GM12873 (cell line): ENCODE measurements at regions not wholly inside any gene's neighbourhood (a gene's known extent, or its start where the extent isn't known, plus 50 kb on each side); places are given as distances from the start of the nearest gene placed in this dataset.

Source experiments
- TF ChIP-seq, protein P1 (sequence below): IDR thresholded peaks from 2 replicates; pipeline ENCODE4 v1.5.1; 2012; ENCODE audit warnings: low read depth, mild to moderate bottlenecking, moderate library complexity, low read length, control low read depth; ENCODE audit not compliant: insufficient read depth; ENCODE audit errors: missing control alignments

DNA sequence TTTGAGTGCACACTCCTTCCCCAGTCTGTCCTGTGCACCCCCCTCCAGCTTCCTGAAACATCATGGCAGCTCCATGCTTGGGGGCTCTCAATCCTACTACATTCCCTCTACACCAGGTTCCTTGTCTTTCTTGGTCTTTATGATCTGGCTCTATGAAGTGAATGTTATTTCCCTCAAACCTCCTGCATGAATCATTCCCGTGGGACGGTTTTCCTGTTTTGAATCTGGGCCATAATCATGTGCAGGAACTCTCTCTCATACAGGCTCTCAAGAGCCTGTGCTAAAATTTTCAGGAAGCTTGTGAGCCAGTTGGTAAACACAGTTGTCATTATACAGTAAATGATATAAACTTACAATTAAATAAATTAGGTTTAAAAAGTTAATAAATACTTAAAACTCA, 89.8 kb upstream of the KCNE2 start:
- TF ChIP-seq, protein P1, sequence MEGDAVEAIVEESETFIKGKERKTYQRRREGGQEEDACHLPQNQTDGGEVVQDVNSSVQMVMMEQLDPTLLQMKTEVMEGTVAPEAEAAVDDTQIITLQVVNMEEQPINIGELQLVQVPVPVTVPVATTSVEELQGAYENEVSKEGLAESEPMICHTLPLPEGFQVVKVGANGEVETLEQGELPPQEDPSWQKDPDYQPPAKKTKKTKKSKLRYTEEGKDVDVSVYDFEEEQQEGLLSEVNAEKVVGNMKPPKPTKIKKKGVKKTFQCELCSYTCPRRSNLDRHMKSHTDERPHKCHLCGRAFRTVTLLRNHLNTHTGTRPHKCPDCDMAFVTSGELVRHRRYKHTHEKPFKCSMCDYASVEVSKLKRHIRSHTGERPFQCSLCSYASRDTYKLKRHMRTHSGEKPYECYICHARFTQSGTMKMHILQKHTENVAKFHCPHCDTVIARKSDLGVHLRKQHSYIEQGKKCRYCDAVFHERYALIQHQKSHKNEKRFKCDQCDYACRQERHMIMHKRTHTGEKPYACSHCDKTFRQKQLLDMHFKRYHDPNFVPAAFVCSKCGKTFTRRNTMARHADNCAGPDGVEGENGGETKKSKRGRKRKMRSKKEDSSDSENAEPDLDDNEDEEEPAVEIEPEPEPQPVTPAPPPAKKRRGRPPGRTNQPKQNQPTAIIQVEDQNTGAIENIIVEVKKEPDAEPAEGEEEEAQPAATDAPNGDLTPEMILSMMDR: no peak

DNA sequence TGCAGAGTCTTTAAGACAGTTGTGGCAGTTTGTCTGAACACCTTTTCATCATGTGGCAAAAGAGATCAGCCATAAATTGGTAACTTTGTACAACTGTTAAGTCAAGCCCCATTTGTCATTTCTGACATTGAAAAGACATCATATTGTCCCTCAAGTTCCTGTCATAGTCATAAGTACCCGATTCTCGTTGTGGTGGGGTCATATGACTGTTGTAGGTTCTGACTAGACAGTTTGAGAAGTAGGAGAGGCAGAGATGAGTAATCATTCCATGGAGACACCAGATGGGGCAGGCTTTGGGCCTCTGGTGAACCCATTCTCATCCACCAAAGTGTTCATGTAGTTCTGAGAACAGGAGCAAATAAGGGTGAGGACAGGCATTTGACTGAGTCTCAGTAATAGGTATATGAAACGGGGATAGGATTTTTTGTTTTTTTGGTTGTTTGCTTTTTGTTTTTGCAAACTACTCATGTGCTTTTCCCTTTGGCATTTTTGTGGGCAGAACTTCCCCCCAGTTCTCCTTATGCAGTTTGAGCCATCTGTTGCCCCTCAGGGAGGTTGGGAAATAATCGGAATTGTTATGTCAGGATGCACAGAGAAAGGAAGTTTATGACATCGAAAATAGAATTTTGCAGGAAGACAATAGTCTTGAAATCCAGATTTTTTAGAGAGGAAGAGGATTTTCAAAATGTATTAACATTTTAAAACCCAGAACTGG, 86.9 kb upstream of the KCNE2 start:
- TF ChIP-seq, protein P1: no peak

DNA sequence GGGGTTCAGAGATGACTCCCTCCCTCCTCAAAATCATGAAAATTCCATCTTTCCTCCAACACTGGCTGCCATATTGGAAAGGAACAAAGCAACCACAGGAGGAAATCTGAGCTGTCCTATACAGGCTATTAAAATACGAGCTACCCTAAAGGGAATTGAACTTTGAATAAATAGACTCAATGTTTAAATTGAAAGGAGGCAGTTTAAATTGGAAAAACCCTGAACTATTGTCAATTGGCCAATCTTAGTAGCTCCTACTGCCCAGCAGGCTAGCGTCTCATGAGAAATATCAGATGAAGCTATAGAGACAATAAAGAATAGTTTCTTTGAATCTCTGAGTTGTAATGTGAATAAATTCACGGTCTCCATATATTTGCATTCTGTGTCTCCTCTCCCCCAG, 85.4 kb upstream of the KCNE2 start:
- TF ChIP-seq, protein P1: no peak

DNA sequence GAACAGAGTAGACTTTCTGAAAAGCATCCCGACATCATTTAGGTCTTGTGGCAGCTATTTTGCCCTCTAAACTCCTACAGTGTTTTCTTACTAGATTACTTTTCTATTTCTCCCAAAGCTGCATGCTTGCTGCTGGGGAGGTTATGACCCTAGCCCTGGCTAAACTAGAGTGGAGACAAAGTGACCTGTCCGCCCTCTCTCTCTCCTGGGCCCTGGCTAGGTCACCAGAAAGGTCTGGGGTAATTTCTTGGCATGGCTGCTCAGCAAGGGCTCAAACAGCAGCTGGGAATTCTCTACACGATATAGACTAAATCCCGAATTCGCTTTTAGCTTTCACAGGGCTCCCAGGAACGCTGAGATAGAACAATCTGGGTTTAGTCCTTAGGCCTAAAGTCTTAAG, 84.5 kb upstream of the KCNE2 start:
- TF ChIP-seq, protein P1: no peak

DNA sequence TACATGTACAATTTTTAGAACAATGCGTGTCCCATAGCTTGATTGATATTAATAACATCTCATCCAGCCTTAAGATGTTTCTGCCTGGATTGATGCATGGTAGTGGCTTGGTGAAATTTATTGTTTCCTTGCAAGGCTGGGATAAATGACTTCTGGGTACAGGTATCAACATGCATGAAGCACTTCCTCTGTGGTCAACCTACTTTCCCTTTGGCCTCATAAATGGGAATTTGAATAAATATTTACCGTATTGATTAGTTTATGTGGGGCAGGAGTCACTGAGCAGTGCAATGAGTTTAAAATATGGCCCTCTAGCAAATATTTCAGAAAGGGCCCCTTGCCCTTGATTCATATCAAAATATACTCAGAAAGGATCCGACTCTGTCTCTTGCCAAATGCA, 83.9 kb upstream of the KCNE2 start:
- TF ChIP-seq, protein P1: no peak

DNA sequence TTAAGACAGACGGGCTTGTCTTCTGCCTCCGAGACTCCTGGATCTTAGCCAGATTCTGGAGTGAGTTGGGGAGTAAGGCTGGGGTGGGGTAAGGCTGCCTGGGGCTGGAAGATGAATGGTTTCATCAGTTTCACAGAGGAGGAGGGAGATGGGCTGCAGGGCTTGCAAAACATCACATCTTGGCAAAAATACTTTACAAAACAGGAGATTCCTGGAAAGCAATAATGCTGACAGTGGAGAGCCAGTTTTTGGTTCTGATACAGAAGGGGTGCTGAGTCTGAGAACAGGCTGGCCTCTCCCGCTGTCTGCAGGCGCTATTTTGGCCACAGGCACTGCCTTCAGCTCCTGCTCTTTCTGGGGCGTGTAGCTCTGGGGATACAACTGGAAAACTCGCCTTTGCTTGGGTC, 83.4 kb upstream of the KCNE2 start:
- TF ChIP-seq, protein P1: no peak

DNA sequence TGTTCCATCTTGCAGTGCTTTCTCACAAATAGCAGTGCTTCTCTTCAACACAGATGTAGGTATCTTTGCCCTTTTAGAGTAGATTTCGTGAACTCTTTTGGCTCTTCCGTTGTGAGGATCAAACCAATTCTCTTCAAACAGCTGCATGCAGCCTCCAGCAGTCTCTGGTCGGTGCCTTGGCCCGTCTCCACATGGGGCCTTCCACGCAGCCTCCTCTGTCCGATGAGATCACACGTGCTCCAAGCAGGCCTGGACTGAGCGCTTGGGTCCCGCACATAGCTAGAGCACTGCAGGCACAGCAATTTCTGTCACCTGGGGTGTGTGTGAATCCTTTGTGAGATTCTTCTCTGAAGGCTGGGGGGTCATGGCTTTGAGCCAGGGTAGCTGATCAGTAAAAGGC, 82.8 kb upstream of the KCNE2 start:
- TF ChIP-seq, protein P1: no peak
